ENCODE measurements at regions not wholly inside any gene's neighbourhood (a gene's known extent, or its start where the extent isn't known, plus 50 kb on each side); places are given as distances from the start of the nearest gene placed in this dataset.

GRCh38 chr5:173755319-173755718, 132.8 kb upstream of the CPEB4 start:
- no peak for TF ChIP-seq CTCF (IDR thresholded peaks at IDR 0.05; ENCODE audit: insufficient read depth, low read length, poor library complexity, severe bottlenecking)
- H3K36me3 ChIP-seq (ENCODE audit: control insufficient read depth, insufficient read depth, low read length) = no peaks in the 10 kb centered on the region
- H3K4me3 ChIP-seq (ENCODE audit: low read depth, low read length) = no peak overlapping the region
- no peak for DNase-seq (ENCODE audit: low read depth)
- peaks cover 3% of the 10 kb centered on the region for H3K27me3 ChIP-seq (ENCODE audit: control insufficient read depth, insufficient read depth, low read length)

GRCh38 chr5:173757403-173758209, 130.5 kb upstream of the CPEB4 start:
- H3K36me3 ChIP-seq (ENCODE audit: control insufficient read depth, insufficient read depth, low read length) = no peaks in the 10 kb centered on the region
- peaks cover 3% of the 10 kb centered on the region for H3K27me3 ChIP-seq (ENCODE audit: control insufficient read depth, insufficient read depth, low read length)
- DNase-seq (ENCODE audit: low read depth) = no peak
- no peak overlapping the region for H3K4me3 ChIP-seq (ENCODE audit: low read depth, low read length)
- no peak for TF ChIP-seq CTCF (IDR thresholded peaks at IDR 0.05; ENCODE audit: insufficient read depth, low read length, poor library complexity, severe bottlenecking)

GRCh38 chr5:173758676-173759075, 129.5 kb upstream of the CPEB4 start:
- Histone ChIP-seq H3K4me3 (ENCODE audit: low read depth, low read length) (no peak overlapping the region), H3K27me3 (ENCODE audit: control insufficient read depth, insufficient read depth, low read length) (peaks cover 3% of the 10 kb centered on the region), H3K36me3 (ENCODE audit: control insufficient read depth, insufficient read depth, low read length) (no peaks in the 10 kb centered on the region)
- TF ChIP-seq CTCF (IDR thresholded peaks at IDR 0.05; ENCODE audit: insufficient read depth, low read length, poor library complexity, severe bottlenecking) = no peak
- DNase-seq (ENCODE audit: low read depth) = no peak

- Histone ChIP-seq H3K27me3 (ENCODE audit: control insufficient read depth, insufficient read depth, low read length) (peaks cover 3% of the 10 kb centered on the region), H3K36me3 (ENCODE audit: control insufficient read depth, insufficient read depth, low read length) (no peaks in the 10 kb centered on the region), H3K4me3 (ENCODE audit: low read depth, low read length) (no peak overlapping the region)
- no peak for DNase-seq (ENCODE audit: low read depth)
- no peak for TF ChIP-seq CTCF (IDR thresholded peaks at IDR 0.05; ENCODE audit: insufficient read depth, low read length, poor library complexity, severe bottlenecking)
Observed at GRCh38 chr5:173759691-173760090, 128.5 kb upstream of the CPEB4 start.

GRCh38 chr5:173760461-173761177, 127.5 kb upstream of the CPEB4 start:
- TF ChIP-seq CTCF (IDR thresholded peaks at IDR 0.05; ENCODE audit: insufficient read depth, low read length, poor library complexity, severe bottlenecking) = no peak
- no peak for DNase-seq (ENCODE audit: low read depth)
- Histone ChIP-seq H3K36me3 (ENCODE audit: control insufficient read depth, insufficient read depth, low read length) (no peaks in the 10 kb centered on the region), H3K4me3 (ENCODE audit: low read depth, low read length) (no peak overlapping the region), H3K27me3 (ENCODE audit: control insufficient read depth, insufficient read depth, low read length) (peaks cover 3% of the 10 kb centered on the region)

All from kidney epithelial cell (primary cell).